ENCODE measurements at regions not wholly inside any gene's neighbourhood (a gene's known extent, or its start where the extent isn't known, plus 50 kb on each side); places are given as distances from the start of the nearest gene placed in this dataset.
"Not testable (repeated sequence)": the region's sequence is repeated elsewhere in the genome, so short reads cannot be mapped to it uniquely, and the experiment has no call there.

DNA sequence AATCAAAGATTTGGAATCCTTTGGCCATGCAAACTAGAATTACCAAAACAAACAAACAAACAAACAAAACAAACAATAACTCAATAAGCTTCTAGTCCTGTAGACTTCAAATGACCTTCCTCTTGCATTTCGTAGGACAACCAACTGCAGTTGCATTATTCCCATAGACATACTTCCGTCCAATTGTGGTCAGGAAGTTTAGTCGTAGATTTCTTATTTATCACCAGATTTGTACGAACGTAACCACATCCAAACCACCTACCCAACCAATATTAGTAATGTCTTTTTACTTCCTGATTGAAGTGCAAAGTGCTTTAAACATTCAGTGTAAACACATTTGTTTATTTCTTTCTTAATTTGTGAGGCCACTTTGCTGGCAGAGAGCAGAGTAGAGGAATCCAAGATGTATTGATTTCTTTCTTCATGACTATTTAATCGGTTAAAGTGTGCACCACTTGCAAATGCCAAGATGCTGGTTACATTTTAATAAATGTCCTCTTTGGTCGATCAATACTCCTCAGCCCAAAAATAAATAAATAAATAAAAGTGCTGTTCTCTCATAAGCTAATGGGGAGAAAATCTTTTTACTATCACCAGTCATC lies 1745.6 kb upstream of the CELF4 start:
- Mint-ChIP-seq H3K27me3 (ENCODE audit: insufficient read depth, low read depth, poor library complexity) (peaks cover 4% of the 10 kb centered on the region), H3K36me3 (ENCODE audit: low read depth) (peaks cover 32% of the 10 kb centered on the region)

DNA sequence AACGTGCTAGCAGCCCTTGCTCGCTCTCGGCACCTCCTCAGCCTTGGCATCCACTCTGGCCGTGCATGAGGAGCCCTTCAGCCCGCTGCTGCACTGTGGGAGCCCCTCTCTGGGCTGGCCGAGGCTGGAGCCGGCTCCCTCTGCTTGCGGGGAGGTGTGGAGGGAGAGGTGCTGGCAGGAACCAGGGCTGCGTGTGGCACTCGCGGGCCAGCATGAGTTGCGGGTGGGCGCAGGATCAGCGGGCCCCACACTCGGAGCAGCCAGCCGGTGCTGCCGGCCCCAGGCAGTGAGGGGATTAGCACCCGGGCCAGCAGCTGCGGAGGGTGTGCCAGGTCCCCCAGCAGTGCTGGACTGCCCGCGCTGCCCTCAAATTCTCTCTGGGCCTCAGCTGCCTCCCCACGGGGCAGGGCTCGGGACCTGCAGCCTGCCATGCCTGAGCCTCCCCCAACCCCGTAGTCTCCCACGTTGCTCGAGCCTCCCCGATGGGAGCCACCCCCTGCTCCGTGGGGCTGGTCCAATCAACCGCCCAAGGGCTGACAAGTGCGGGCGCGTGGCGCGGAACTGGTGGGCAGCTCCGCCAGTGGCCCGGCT lies 1743.4 kb upstream of the CELF4 start:
- Mint-ChIP-seq H3K36me3 (ENCODE audit: low read depth) (peaks cover 32% of the 10 kb centered on the region), H3K9me3 (peaks cover 40% of the 10 kb centered on the region)
- H3K4me2 ChIP-seq; H3K4me1 Mint-ChIP-seq; H4K20me1 ChIP-seq (replicated peaks; ENCODE audit: insufficient read depth); H3K27me3 Mint-ChIP-seq (ENCODE audit: insufficient read depth, low read depth, poor library complexity); H3K27ac ChIP-seq (ENCODE audit: low read depth); H3K27ac Mint-ChIP-seq; H3K27me3 ChIP-seq (ENCODE audit: insufficient read depth); H3K4me3 Mint-ChIP-seq; H3K36me3 ChIP-seq (ENCODE audit: insufficient read depth); DNase-seq (ENCODE audit: low spot score); H3F3A ChIP-seq (replicated peaks; ENCODE audit: low read depth); H2AFZ ChIP-seq; H3K9me2 ChIP-seq (ENCODE audit: insufficient read depth); H3K4me3 ChIP-seq; H3K79me2 ChIP-seq (replicated peaks; ENCODE audit: insufficient read depth); ATAC-seq; H3K4me1 ChIP-seq (ENCODE audit: insufficient read depth): not testable (repeated sequence)

More for the DNA sequence above, 1745.6 kb upstream of the CELF4 start:
- Mint-ChIP-seq H3K27ac (no peak overlapping the region), H3K4me1 (no peaks in the 10 kb centered on the region), H3K9me3 (peaks cover 40% of the 10 kb centered on the region), H3K4me3 (no peak overlapping the region)
- no peaks in the 10 kb centered on the region for H3F3A ChIP-seq (replicated peaks; ENCODE audit: low read depth)
- no peaks in the 10 kb centered on the region for H3K79me2 ChIP-seq (replicated peaks; ENCODE audit: insufficient read depth)
- no peaks in the 10 kb centered on the region for H4K20me1 ChIP-seq (replicated peaks; ENCODE audit: insufficient read depth)
- TF ChIP-seq, protein P1, sequence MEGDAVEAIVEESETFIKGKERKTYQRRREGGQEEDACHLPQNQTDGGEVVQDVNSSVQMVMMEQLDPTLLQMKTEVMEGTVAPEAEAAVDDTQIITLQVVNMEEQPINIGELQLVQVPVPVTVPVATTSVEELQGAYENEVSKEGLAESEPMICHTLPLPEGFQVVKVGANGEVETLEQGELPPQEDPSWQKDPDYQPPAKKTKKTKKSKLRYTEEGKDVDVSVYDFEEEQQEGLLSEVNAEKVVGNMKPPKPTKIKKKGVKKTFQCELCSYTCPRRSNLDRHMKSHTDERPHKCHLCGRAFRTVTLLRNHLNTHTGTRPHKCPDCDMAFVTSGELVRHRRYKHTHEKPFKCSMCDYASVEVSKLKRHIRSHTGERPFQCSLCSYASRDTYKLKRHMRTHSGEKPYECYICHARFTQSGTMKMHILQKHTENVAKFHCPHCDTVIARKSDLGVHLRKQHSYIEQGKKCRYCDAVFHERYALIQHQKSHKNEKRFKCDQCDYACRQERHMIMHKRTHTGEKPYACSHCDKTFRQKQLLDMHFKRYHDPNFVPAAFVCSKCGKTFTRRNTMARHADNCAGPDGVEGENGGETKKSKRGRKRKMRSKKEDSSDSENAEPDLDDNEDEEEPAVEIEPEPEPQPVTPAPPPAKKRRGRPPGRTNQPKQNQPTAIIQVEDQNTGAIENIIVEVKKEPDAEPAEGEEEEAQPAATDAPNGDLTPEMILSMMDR (conservative IDR thresholded peaks at IDR 0.05; ENCODE audit: low read depth in 2 of 2), result no peak
- no peak for TF ChIP-seq NANOG (IDR thresholded peaks at IDR 0.05; ENCODE audit: borderline replicate concordance)
- no peak for TF ChIP-seq JUNB (IDR thresholded peaks at IDR 0.05; ENCODE audit: unreplicated experiment)
- TF ChIP-seq, protein P2, sequence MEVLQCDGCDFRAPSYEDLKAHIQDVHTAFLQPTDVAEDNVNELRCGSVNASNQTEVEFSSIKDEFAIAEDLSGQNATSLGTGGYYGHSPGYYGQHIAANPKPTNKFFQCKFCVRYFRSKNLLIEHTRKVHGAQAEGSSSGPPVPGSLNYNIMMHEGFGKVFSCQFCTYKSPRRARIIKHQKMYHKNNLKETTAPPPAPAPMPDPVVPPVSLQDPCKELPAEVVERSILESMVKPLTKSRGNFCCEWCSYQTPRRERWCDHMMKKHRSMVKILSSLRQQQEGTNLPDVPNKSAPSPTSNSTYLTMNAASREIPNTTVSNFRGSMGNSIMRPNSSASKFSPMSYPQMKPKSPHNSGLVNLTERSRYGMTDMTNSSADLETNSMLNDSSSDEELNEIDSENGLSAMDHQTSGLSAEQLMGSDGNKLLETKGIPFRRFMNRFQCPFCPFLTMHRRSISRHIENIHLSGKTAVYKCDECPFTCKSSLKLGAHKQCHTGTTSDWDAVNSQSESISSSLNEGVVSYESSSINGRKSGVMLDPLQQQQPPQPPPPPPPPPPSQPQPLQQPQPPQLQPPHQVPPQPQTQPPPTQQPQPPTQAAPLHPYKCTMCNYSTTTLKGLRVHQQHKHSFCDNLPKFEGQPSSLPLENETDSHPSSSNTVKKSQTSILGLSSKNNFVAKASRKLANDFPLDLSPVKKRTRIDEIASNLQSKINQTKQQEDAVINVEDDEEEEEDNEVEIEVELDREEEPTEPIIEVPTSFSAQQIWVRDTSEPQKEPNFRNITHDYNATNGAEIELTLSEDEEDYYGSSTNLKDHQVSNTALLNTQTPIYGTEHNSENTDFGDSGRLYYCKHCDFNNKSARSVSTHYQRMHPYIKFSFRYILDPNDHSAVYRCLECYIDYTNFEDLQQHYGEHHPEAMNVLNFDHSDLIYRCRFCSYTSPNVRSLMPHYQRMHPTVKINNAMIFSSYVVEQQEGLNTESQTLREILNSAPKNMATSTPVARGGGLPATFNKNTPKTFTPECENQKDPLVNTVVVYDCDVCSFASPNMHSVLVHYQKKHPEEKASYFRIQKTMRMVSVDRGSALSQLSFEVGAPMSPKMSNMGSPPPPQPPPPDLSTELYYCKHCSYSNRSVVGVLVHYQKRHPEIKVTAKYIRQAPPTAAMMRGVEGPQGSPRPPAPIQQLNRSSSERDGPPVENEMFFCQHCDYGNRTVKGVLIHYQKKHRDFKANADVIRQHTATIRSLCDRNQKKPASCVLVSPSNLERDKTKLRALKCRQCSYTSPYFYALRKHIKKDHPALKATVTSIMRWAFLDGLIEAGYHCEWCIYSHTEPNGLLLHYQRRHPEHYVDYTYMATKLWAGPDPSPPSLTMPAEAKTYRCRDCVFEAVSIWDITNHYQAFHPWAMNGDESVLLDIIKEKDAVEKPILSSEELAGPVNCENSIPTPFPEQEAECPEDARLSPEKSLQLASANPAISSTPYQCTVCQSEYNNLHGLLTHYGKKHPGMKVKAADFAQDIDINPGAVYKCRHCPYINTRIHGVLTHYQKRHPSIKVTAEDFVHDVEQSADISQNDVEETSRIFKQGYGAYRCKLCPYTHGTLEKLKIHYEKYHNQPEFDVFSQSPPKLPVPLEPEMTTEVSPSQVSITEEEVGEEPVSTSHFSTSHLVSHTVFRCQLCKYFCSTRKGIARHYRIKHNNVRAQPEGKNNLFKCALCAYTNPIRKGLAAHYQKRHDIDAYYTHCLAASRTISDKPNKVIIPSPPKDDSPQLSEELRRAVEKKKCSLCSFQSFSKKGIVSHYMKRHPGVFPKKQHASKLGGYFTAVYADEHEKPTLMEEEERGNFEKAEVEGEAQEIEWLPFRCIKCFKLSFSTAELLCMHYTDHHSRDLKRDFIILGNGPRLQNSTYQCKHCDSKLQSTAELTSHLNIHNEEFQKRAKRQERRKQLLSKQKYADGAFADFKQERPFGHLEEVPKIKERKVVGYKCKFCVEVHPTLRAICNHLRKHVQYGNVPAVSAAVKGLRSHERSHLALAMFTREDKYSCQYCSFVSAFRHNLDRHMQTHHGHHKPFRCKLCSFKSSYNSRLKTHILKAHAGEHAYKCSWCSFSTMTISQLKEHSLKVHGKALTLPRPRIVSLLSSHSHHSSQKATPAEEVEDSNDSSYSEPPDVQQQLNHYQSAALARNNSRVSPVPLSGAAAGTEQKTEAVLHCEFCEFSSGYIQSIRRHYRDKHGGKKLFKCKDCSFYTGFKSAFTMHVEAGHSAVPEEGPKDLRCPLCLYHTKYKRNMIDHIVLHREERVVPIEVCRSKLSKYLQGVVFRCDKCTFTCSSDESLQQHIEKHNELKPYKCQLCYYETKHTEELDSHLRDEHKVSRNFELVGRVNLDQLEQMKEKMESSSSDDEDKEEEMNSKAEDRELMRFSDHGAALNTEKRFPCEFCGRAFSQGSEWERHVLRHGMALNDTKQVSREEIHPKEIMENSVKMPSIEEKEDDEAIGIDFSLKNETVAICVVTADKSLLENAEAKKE (CRISPR knock-in tag; IDR thresholded peaks at IDR 0.05), result no peak
- TF ChIP-seq POLR2AphosphoS5 (IDR thresholded peaks at IDR 0.05; ENCODE audit: low read depth), result no peak
- no peak overlapping the region for H3K4me2 ChIP-seq
- H2AFZ ChIP-seq, result no peak overlapping the region
- H3K27me3 ChIP-seq (ENCODE audit: insufficient read depth), result no peaks in the 10 kb centered on the region
- H3K9me2 ChIP-seq (ENCODE audit: insufficient read depth), result no peaks in the 10 kb centered on the region
- DNase-seq (ENCODE audit: low spot score) (no peak), ATAC-seq (no peak)
- H3K4me1 ChIP-seq (ENCODE audit: insufficient read depth), result 0 out of 2 replicates have a peak, but pooled peaks cover 9% of the 10 kb centered on the region
- no peak overlapping the region for H3K27ac ChIP-seq (ENCODE audit: low read depth)
- no peaks in the 10 kb centered on the region; the same call in 1 of the 2 replicates for H3K36me3 ChIP-seq (ENCODE audit: insufficient read depth)
- H3K4me3 ChIP-seq, result no peak overlapping the region

Data from GM23338 (cell line).